Upper lobe of right lung (tissue), 1 donor: ENCODE measurements at regions not wholly inside any gene's neighbourhood (a gene's known extent, or its start where the extent isn't known, plus 50 kb on each side); places are given as distances from the start of the nearest gene placed in this dataset.

Experiments
- ATAC-seq: fragments of 200-7000 bp; cut with Tn5 transposase; one replicate; pipeline ENCODE4 v1.9.1; 2020; ENCODE audit warnings: mild to moderate bottlenecking, moderate library complexity
- DNase-seq: peaks from one replicate; pipeline ENCODE4 v3.0.0-alpha.2; 2020
- H3K27ac ChIP-seq: fragments of 200-600 bp; one replicate; pipeline ENCODE4 v1.8.0; 2022
- H3K27me3 ChIP-seq: fragments of 200-600 bp; one replicate; pipeline ENCODE4 v1.8.0; 2022; ENCODE audit warnings: mild to moderate bottlenecking
- H3K36me3 ChIP-seq: fragments of 200-600 bp; one replicate; pipeline ENCODE4 v1.8.0; 2022
- H3K4me1 ChIP-seq: fragments of 200-600 bp; one replicate; pipeline ENCODE4 v1.8.0; 2022
- H3K4me3 ChIP-seq: fragments of 200-600 bp; one replicate; pipeline ENCODE4 v1.8.0; 2022; ENCODE audit warnings: mild to moderate bottlenecking
- H3K9me3 ChIP-seq: fragments of 200-600 bp; one replicate; pipeline ENCODE4 v1.8.0; 2022
- intact Hi-C: fragments of 100-400 bp; cut with DNase I; formaldehyde crosslinking; loops from one replicate; pipeline ENCODE4 v1.11.0; 2022
- TF ChIP-seq, protein P1 (sequence below): fragments of 200-600 bp; IDR thresholded peaks from one replicate; pipeline ENCODE4 v1.8.0; 2022; ENCODE audit warnings: antibody characterized with exemption
- donor health status: DM: no; HTN: yes; CAD: no; lungs with severe emphysema.

DNA sequence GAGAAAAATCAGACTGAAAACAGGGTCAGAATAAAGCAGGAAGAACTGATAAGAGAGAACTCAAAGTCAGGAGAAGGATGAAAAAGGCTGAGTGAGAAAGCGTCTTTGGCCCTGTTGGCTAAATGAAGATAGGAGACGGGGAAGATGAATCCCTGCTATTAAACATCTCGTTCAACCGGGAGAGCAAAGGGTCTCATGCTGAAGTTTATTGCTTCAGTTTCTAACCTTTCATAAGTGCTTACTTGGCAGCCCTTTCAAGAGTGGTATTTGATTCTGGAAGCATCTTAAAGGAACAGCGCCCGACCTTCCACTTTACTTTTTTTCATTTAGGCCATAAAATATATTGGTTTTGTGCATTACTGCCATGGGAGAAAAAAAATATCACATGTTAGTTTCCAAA, 288.3 kb upstream of the RBFOX1 start:
- Histone ChIP-seq H3K27ac (no peak overlapping the region), H3K4me1 (no peaks in the 10 kb centered on the region), H3K27me3 (no peaks in the 10 kb centered on the region), H3K36me3 (no peaks in the 10 kb centered on the region), H3K9me3 (no peaks in the 10 kb centered on the region), H3K4me3 (no peak overlapping the region)
- DNase-seq (no peak), ATAC-seq (no peak)
- intact Hi-C loops = no loop called here
- TF ChIP-seq, protein P1, sequence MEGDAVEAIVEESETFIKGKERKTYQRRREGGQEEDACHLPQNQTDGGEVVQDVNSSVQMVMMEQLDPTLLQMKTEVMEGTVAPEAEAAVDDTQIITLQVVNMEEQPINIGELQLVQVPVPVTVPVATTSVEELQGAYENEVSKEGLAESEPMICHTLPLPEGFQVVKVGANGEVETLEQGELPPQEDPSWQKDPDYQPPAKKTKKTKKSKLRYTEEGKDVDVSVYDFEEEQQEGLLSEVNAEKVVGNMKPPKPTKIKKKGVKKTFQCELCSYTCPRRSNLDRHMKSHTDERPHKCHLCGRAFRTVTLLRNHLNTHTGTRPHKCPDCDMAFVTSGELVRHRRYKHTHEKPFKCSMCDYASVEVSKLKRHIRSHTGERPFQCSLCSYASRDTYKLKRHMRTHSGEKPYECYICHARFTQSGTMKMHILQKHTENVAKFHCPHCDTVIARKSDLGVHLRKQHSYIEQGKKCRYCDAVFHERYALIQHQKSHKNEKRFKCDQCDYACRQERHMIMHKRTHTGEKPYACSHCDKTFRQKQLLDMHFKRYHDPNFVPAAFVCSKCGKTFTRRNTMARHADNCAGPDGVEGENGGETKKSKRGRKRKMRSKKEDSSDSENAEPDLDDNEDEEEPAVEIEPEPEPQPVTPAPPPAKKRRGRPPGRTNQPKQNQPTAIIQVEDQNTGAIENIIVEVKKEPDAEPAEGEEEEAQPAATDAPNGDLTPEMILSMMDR = no peak

DNA sequence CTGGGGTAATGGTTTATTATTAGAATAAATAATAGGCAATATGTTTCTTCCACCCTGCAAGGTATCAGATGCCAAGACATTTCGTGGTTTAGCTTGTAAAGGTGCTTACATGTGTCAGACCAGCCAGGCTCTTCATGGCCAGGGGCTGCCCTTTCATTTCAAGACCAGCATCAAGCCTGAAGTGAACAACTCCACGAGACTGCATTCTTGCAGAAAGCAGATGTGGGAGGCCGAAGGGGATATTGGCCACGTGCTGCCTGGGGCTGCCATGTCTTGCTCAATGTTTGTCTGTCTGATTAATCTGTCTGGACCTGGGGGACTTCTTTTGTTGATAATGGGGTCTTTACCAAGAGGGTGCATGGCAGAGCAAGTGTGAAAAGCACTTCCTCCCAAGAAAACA, 294.2 kb upstream of the RBFOX1 start:
- DNase-seq = no peak
- intact Hi-C loops = no loop called here
- H3K4me1 ChIP-seq = no peaks in the 10 kb centered on the region
- no peaks in the 10 kb centered on the region for H3K27me3 ChIP-seq
- H3K9me3 ChIP-seq = no peaks in the 10 kb centered on the region
- no peaks in the 10 kb centered on the region for H3K36me3 ChIP-seq
- no peak overlapping the region for H3K4me3 ChIP-seq
- ATAC-seq = no peak
- TF ChIP-seq, protein P1 = no peak
- H3K27ac ChIP-seq = no peak overlapping the region

- H3K4me3 ChIP-seq = no peak overlapping the region
- no peak for ATAC-seq
- TF ChIP-seq, protein P1 = no peak
- H3K4me1 ChIP-seq = no peaks in the 10 kb centered on the region
- DNase-seq = no peak
- no peak overlapping the region for H3K27ac ChIP-seq
- no peaks in the 10 kb centered on the region for H3K9me3 ChIP-seq
- intact Hi-C loops = no loop called here
- no peaks in the 10 kb centered on the region for H3K36me3 ChIP-seq
- H3K27me3 ChIP-seq = no peaks in the 10 kb centered on the region
These were observed 295.1 kb upstream of the RBFOX1 start for GRCh38 chr16:7037495-7037894.

GRCh38 chr16:7031031-7031430, 301.6 kb upstream of the RBFOX1 start:
- no peaks in the 10 kb centered on the region for H3K4me1 ChIP-seq
- no peak overlapping the region for H3K4me3 ChIP-seq
- ATAC-seq = no peak
- no peak overlapping the region for H3K27ac ChIP-seq
- no peaks in the 10 kb centered on the region for H3K27me3 ChIP-seq
- no peaks in the 10 kb centered on the region for H3K36me3 ChIP-seq
- H3K9me3 ChIP-seq = no peaks in the 10 kb centered on the region
- no peak for DNase-seq
- intact Hi-C loops = no loop called here
- TF ChIP-seq, protein P1 = no peak

DNA sequence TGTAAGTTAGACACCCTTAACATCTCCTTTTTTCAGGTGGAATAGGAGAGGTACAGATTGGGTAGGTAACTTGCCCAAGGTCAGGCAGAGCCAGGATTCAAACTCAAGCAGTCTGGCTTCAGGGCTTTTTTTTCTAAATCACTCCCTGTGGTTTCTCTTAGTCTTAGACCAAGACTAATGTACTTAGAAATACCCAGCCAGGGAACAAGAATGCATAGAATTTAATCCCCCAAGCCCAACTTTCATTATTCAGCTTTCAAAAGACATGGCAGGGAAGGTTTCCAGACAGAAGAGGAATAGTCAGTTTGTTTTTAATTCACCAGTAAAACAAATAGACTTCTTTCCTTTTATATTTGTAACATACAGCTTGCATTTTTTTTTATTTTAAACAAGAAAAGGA, 305.2 kb upstream of the RBFOX1 start:
- no peaks in the 10 kb centered on the region for H3K36me3 ChIP-seq
- H3K27me3 ChIP-seq = no peaks in the 10 kb centered on the region
- no peak for DNase-seq
- TF ChIP-seq, protein P1 = no peak
- H3K9me3 ChIP-seq = no peaks in the 10 kb centered on the region
- H3K27ac ChIP-seq = no peak overlapping the region
- no peak overlapping the region for H3K4me3 ChIP-seq
- intact Hi-C loops = no loop called here
- no peaks in the 10 kb centered on the region for H3K4me1 ChIP-seq
- no peak for ATAC-seq

DNA sequence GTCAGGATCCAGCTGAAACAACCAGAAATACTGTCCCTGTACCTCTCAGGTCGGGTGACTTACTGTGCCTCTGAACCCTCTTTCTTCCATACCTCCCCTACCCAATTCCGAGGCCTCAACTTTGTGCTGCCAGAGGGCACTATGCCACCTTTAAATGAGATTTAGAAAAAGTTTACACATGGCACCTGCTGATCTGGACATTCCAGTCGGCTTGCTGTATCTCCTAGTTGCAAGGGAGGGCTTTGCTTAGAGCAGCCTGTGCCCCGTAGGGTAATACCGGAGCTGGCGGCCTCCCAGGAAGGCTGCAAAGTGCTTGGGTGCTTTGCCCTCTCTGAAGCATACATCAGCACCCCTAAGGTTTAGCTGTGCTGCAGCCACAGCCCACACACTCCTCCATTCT, 306.0 kb upstream of the RBFOX1 start:
- ATAC-seq = no peak
- TF ChIP-seq, protein P1 = no peak
- Histone ChIP-seq H3K27ac (no peak overlapping the region), H3K4me3 (no peak overlapping the region), H3K27me3 (no peaks in the 10 kb centered on the region), H3K9me3 (no peaks in the 10 kb centered on the region), H3K4me1 (no peaks in the 10 kb centered on the region), H3K36me3 (no peaks in the 10 kb centered on the region)
- DNase-seq = no peak
- intact Hi-C loops = no loop called here
